HFFc6 (cell line): ENCODE measurements at regions not wholly inside any gene's neighbourhood (a gene's known extent, or its start where the extent isn't known, plus 50 kb on each side); places are given as distances from the start of the nearest gene placed in this dataset.

ENCODE experiments used
- DNase-seq: peaks from one replicate; pipeline ENCODE4 v3.0.0-alpha.2; 2018
- H3K27ac Mint-ChIP-seq: 2 replicates; pipeline ENCODE4 v1.8.0; 2020; ENCODE audit warnings: mild to moderate bottlenecking, mixed read lengths
- H3K27me3 Mint-ChIP-seq: 2 replicates; pipeline ENCODE4 v1.8.0; 2021; ENCODE audit warnings: mild to moderate bottlenecking, moderate library complexity, mixed read lengths; ENCODE audit not compliant: insufficient read depth
- H3K36me3 Mint-ChIP-seq: 2 replicates; pipeline ENCODE4 v1.8.0; 2021; ENCODE audit warnings: low read depth, mixed read lengths
- H3K4me1 Mint-ChIP-seq: 2 replicates; pipeline ENCODE4 v1.8.0; 2020; ENCODE audit warnings: low read depth, mixed read lengths
- H3K4me3 Mint-ChIP-seq: 2 replicates; pipeline ENCODE4 v1.8.0; 2020; ENCODE audit warnings: mild to moderate bottlenecking, moderate library complexity, mixed read lengths
- H3K9me3 Mint-ChIP-seq: 2 replicates; pipeline ENCODE4 v1.8.0; 2020; ENCODE audit warnings: mild to moderate bottlenecking, mixed read lengths
- CTCF ChIP-seq: fragments of 200-600 bp; sonication (generic); IDR thresholded peaks from 2 replicates; pipeline ENCODE4 v1.5.0; 2021; ENCODE audit warnings: antibody characterized with exemption, mild to moderate bottlenecking

GRCh38 chr9:105828171-105828570, 133.8 kb downstream of the TMEM38B start:
- Mint-ChIP-seq H3K27me3 (no peaks in the 10 kb centered on the region), H3K4me1 (peaks cover 7% of the 10 kb centered on the region; the same call in 1 of the 2 replicates), H3K9me3 (peaks cover 9% of the 10 kb centered on the region), H3K36me3 (no peaks in the 10 kb centered on the region), H3K27ac (no peak overlapping the region), H3K4me3 (no peak overlapping the region)
- DNase-seq, result no peak
- no peak for TF ChIP-seq CTCF

DNA sequence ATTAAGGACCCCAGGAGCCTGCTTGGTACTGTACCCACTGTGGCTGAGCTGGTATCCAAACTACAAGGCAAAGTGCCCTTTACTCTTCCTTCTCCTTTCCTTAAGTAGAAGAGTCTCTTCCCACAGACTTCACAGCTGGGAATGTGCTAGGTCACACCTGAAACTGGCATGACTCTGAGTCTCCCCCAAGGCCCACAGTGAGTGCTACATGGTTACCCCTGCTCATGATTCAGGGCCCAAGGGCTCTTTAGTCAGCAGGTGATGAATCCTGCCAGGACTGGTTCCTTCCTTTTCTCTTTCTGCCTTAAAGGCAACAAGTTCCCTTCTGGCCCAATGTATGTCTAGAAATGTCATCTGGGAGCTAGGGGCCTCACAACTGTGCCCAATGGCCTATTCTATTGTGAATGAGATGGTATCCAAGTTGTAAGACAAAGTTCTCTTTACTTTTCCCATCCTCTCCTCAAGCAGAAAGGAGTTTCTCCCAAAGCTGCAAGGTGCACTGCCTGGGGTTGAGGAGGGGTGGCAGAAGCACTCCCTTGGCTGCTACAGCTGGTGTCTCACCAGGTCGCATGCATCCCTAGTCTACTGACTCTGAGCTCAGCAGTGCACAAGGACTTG, 134.4 kb downstream of the TMEM38B start:
- Mint-ChIP-seq H3K27ac (no peak overlapping the region), H3K36me3 (no peaks in the 10 kb centered on the region), H3K9me3 (peaks cover 9% of the 10 kb centered on the region), H3K4me1 (peaks cover 7% of the 10 kb centered on the region; the same call in 1 of the 2 replicates), H3K4me3 (no peak overlapping the region), H3K27me3 (no peaks in the 10 kb centered on the region)
- no peak for DNase-seq
- no peak for TF ChIP-seq CTCF

- DNase-seq, result no peak
- H3K9me3 Mint-ChIP-seq, result peaks cover 9% of the 10 kb centered on the region
- H3K4me3 Mint-ChIP-seq, result no peak overlapping the region
- no peak for TF ChIP-seq CTCF
- H3K27me3 Mint-ChIP-seq, result no peaks in the 10 kb centered on the region
- H3K27ac Mint-ChIP-seq, result no peak overlapping the region
- no peaks in the 10 kb centered on the region for H3K36me3 Mint-ChIP-seq
- H3K4me1 Mint-ChIP-seq, result peaks cover 7% of the 10 kb centered on the region; the same call in 1 of the 2 replicates
These were observed 136.1 kb downstream of the TMEM38B start for GRCh38 chr9:105830461-105830860.

GRCh38 chr9:105832096-105832710, 137.9 kb downstream of the TMEM38B start:
- H3K36me3 Mint-ChIP-seq, result no peaks in the 10 kb centered on the region
- peaks cover 7% of the 10 kb centered on the region; the same call in 1 of the 2 replicates for H3K4me1 Mint-ChIP-seq
- peak; percentile 0 for DNase-seq
- H3K9me3 Mint-ChIP-seq, result peaks cover 9% of the 10 kb centered on the region
- H3K27ac Mint-ChIP-seq, result no peak overlapping the region
- no peak for TF ChIP-seq CTCF
- H3K27me3 Mint-ChIP-seq, result no peaks in the 10 kb centered on the region; the same call in 1 of the 2 replicates
- no peak overlapping the region for H3K4me3 Mint-ChIP-seq

- Mint-ChIP-seq H3K9me3 (peaks cover 9% of the 10 kb centered on the region; the same call in 1 of the 2 replicates), H3K4me1 (peaks cover 7% of the 10 kb centered on the region; the same call in 1 of the 2 replicates), H3K36me3 (no peaks in the 10 kb centered on the region), H3K4me3 (no peak overlapping the region), H3K27ac (no peak overlapping the region), H3K27me3 (no peaks in the 10 kb centered on the region; the same call in 1 of the 2 replicates)
- no peak for TF ChIP-seq CTCF
- DNase-seq, result no peak
These were observed 139.1 kb downstream of the TMEM38B start for GRCh38 chr9:105833271-105833975.
